Body of pancreas (tissue), 4 donors: ENCODE measurements at regions not wholly inside any gene's neighbourhood (a gene's known extent, or its start where the extent isn't known, plus 50 kb on each side); places are given as distances from the start of the nearest gene placed in this dataset.

Experiments
- ATAC-seq: fragments of 150-250 bp; one replicate; pipeline ENCODE4 v1.9.1; 2016
- DNase-seq, 4 donors: peaks; one replicate each; pipeline ENCODE4 v3.0.0-alpha.2; 2019
- H3K27ac ChIP-seq, 4 donors: fragments of 200-600 bp; sonication (generic); 1 replicate in 3 of 4; 2 replicates in 1 of 4; pipeline versions ENCODE4 v1.5.1 to v1.6.1; 2016 to 2019; ENCODE audit warnings: mild to moderate bottlenecking in 1 of 4, mixed read lengths in 1 of 4, moderate library complexity in 1 of 4
- H3K27me3 ChIP-seq, 2 donors: fragments of 200-600 bp; sonication (generic); one replicate each; pipeline ENCODE4 v1.6.0; 2016; ENCODE audit warnings: mild to moderate bottlenecking in 1 of 2
- H3K36me3 ChIP-seq, 2 donors: fragments of 200-600 bp; sonication (generic); replicated peaks in 1 of 2; 2 replicates each; pipeline ENCODE4 v1.5.1; 2016; ENCODE audit warnings: low read depth in 2 of 2; ENCODE audit not compliant: insufficient read depth in 1 of 2
- H3K4me1 ChIP-seq: fragments of 200-600 bp; sonication (generic); one replicate; pipeline ENCODE4 v1.6.0; 2016
- H3K4me3 ChIP-seq, 2 donors: fragments of 200-600 bp; sonication (generic); 1 replicate in 1 of 2; 2 replicates in 1 of 2; pipeline ENCODE4 v1.5.1; 2016 to 2019
- H3K9me3 ChIP-seq, 3 donors: fragments of 200-600 bp; sonication (generic); 1 replicate in 2 of 3; 2 replicates in 1 of 3; pipeline ENCODE4 v1.5.1; 2016
- POLR2A ChIP-seq, 3 donors: fragments of 450-650 bp; IDR thresholded peaks; one replicate each; pipeline ENCODE4 v1.6.1; 2016; ENCODE audit warnings: antibody characterized with exemption in 3 of 3, mild to moderate bottlenecking in 2 of 3
- whole genome bisulfite sequencing, 2 donors: methylation state at CpG; one replicate each; pipeline ENCODE4 v1.1.5; 2017; 5-methylcytosine and 5-hydroxymethylcytosine counted together
- intact Hi-C: fragments of 100-400 bp; cut with DNase I; formaldehyde crosslinking; loops from one replicate; pipeline ENCODE4 v1.15.1; 2023
- TF ChIP-seq, protein P1 (sequence below), 7 experiments: fragments of 450-650 bp in 4 of 7; fragments of 200-600 bp in 3 of 7; sonication (generic) in 3 of 7; IDR thresholded peaks; one replicate each; pipeline ENCODE4 v1.5.1; 2016 to 2019; ENCODE audit warnings: antibody characterized with exemption in 7 of 7

DNA sequence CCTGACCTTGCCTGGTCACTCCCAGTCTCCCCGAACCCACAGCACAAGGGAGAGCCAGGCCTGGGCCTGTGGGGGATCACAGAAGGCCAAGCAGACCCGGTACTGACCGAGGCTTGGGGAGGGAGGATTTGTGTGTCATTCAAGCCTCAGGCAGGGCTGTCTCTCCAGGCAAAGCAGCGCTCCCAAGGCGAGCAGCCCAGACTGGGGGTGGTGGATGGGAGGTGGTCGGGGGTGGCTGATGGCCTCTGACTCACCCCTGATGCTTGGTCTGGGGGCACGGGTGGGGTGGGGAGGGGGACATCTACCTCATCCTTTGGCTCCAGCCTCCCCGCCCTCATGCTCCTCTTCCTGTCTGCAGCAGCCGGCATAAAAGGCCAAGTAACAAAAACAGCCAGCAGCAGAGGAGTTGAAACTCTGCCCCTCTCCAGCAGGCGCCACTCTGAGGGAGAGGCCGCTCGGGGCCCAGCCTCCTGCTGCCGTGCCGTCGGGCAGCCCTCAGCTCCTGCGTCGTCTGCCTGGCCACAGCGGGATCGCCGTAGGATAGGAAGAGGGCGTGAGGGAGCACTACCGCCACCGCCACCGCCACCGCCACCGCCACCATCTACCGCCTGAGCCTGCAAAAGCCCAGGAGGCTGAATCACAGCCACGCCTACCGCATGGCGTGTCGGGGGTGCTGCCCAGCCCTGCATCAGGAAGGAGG lies 166.0 kb downstream of the OLFM1 start:
- H3K27me3 ChIP-seq = no peaks in the 10 kb centered on the region

DNA sequence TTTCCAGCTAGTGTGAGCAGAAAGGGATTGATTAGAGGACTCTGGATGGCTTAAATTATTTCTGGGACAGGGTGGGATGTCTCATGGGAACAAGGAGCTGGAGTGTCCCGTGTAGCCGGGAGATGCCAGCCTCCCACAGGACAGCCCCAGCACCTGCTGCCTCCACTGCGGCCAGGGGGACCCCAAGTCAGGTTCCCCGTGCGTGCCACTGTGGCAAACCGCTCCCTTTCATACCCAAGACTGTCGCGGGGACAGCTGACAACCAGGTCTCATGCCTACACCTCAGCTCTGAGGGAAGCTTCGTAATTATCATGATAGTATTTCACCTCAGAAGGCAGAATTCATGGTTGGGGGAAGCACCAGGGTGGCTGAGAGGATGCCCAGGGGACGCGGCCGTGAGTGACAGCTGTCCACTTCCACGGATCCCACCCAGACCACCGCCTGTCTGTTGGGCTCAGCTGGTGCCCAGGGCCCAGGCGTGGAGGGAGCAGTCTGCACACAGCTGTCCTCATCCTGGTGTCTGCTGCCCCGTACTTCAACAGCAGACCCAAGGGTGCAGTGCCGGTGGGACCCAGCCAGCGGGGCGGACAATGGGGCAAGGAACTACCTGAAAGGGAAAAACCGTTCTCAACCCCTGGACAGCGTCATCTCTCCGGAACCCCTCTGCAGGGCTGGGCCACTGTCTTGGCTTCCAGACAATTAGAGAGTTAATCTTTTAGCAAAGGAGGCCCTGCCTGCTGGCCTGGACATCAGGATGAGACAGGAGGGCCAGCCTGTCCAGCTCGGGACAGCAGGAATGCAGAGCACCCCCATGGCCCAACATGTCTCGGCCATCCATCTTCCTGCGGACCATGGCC lies 166.9 kb downstream of the OLFM1 start:
- Histone ChIP-seq H3K36me3 (no peaks in the 10 kb centered on the region), H3K4me1 (no peaks in the 10 kb centered on the region), H3K27me3 (no peaks in the 10 kb centered on the region), H3K9me3 (no peaks in the 10 kb centered on the region), H3K27ac (no peak overlapping the region), H3K4me3 (no peak overlapping the region)
- DNase-seq (no peak), ATAC-seq (no peak)
- intact Hi-C loops = no loop called here
- TF ChIP-seq POLR2A (IDR thresholded peaks at IDR 0.05) = no peak
- TF ChIP-seq, protein P1, sequence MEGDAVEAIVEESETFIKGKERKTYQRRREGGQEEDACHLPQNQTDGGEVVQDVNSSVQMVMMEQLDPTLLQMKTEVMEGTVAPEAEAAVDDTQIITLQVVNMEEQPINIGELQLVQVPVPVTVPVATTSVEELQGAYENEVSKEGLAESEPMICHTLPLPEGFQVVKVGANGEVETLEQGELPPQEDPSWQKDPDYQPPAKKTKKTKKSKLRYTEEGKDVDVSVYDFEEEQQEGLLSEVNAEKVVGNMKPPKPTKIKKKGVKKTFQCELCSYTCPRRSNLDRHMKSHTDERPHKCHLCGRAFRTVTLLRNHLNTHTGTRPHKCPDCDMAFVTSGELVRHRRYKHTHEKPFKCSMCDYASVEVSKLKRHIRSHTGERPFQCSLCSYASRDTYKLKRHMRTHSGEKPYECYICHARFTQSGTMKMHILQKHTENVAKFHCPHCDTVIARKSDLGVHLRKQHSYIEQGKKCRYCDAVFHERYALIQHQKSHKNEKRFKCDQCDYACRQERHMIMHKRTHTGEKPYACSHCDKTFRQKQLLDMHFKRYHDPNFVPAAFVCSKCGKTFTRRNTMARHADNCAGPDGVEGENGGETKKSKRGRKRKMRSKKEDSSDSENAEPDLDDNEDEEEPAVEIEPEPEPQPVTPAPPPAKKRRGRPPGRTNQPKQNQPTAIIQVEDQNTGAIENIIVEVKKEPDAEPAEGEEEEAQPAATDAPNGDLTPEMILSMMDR (IDR thresholded peaks at IDR 0.05) = no peak
- WGBS, 2 donors = 87 to 91% methylated on average over 17 to 24 of the region's 25 CpGs

More for the DNA sequence above, 166.0 kb downstream of the OLFM1 start:
- Histone ChIP-seq H3K4me1 (no peaks in the 10 kb centered on the region), H3K36me3 (no peaks in the 10 kb centered on the region), H3K4me3 (no peak overlapping the region), H3K9me3 (no peaks in the 10 kb centered on the region), H3K27ac (no peak overlapping the region)
- TF ChIP-seq POLR2A (IDR thresholded peaks at IDR 0.05) = no peak
- TF ChIP-seq, protein P1 (IDR thresholded peaks at IDR 0.05) = no peak
- DNase-seq = no peak
- intact Hi-C loops = no loop called here
- ATAC-seq = no peak
- 64 to 70% methylated on average over 23 to 31 of the region's 31 CpGs for WGBS, 2 donors

DNA sequence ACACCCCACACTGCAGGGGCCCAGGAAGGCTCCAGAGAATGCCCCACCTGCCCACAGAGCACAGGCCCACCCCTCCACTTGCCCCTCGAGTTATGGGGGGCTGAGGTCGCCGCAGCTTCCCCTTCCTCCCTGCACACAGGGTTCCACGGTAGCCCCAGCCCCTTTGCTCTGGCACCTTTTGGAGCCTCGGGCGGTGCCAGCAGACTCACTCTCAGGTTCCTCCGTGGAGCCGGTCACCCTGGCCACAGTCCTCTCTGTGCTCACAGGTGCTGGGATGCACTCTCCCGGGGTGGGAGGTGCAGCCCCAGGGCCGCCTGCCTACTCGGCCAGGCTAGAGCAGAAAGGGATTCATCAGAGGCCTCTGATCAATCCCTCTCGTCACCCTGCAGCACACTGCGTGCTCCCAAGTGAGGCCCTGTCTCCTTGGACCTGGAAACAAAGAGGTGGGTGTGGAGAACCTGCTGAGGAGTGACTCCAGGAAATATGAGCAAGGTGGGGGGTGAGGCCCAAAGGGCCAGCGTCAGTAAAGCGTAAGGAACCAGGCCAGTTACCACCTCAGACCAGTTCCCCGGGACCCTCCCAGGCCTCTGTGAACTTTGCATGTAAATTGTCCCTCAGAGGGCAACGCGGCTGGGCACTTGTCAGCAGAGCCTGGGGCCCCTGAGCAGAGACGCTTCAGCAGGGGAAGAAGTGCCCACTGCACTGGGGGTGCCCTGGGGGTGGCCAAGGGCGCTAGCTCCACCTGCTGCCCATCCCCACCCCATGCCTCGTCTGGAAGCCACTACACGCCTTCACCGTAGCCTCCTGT lies 167.8 kb downstream of the OLFM1 start:
- no peak for ATAC-seq
- no peak for DNase-seq
- Histone ChIP-seq H3K4me3 (no peak overlapping the region), H3K27ac (no peak overlapping the region), H3K9me3 (no peaks in the 10 kb centered on the region), H3K36me3 (no peaks in the 10 kb centered on the region), H3K27me3 (no peaks in the 10 kb centered on the region), H3K4me1 (no peaks in the 10 kb centered on the region)
- WGBS, 2 donors = 68 to 75% methylated on average over 16 to 23 of the region's 23 CpGs
- intact Hi-C loops = no loop called here
- no peak for TF ChIP-seq POLR2A (IDR thresholded peaks at IDR 0.05)
- TF ChIP-seq, protein P1 (IDR thresholded peaks at IDR 0.05) = no peak

DNA sequence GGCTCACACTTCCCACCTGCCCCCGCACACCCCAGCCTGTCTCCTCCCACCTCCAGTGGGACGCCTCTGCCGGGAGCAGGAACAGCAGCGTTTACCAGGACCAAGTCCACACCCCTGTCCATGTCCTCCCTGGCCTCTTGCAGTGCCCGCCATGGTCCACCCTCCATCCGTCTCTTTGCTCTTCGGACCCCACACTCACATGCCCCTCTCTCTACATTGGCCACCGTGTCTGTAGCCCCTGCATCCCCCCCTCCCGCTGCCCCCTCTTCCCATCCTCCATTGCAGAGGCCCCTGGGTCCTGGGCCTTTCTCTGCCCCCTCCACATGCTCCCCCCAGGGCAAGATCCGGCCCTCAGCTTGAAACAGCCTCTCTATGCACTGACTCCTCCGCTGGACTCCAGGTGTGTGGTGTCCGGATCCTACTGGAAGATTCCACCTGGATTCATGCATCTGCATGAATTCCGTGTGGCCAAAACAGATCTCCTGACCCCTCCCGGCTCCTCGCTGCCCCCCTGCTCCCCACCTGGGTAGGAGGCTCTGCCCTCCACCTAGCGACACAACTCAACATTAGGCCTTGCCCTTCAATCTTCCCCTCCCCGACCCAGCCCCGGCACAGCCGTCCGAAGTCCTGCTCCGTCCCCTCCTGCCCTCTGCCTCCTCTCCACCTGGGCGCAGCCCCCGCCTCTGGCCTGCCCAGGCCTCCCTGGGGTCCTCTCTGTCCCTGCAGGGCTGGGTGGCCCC lies 168.5 kb downstream of the OLFM1 start:
- DNase-seq (no peak), ATAC-seq (no peak)
- no peak for TF ChIP-seq POLR2A (IDR thresholded peaks at IDR 0.05)
- TF ChIP-seq, protein P1 (IDR thresholded peaks at IDR 0.05) = no peak
- H3K27ac ChIP-seq = no peak overlapping the region
- H3K4me1 ChIP-seq = no peaks in the 10 kb centered on the region
- intact Hi-C loops = no loop called here
- no peaks in the 10 kb centered on the region for H3K27me3 ChIP-seq
- H3K36me3 ChIP-seq = no peaks in the 10 kb centered on the region
- no peak overlapping the region for H3K4me3 ChIP-seq
- WGBS, 2 donors = 77 to 88% methylated on average over 22 to 23 of the region's 23 CpGs
- no peaks in the 10 kb centered on the region for H3K9me3 ChIP-seq
